HUES6 (cell line): ENCODE measurements at regions not wholly inside any gene's neighbourhood (a gene's known extent, or its start where the extent isn't known, plus 50 kb on each side); places are given as distances from the start of the nearest gene placed in this dataset.

Source experiments
- H3K27ac ChIP-seq: 2 replicates; pipeline ENCODE4 v1.7.0; 2013; ENCODE audit warnings: low read depth, mild to moderate bottlenecking, low read length, inconsistent platforms
- H3K27me3 ChIP-seq: 2 replicates; pipeline ENCODE4 v1.6.1; 2013; ENCODE audit warnings: low read length; ENCODE audit not compliant: control insufficient read depth, insufficient read depth
- H3K36me3 ChIP-seq: 2 replicates; pipeline ENCODE4 v1.6.1; 2013; ENCODE audit warnings: low read length; ENCODE audit not compliant: control insufficient read depth, insufficient read depth
- H3K4me1 ChIP-seq: 2 replicates; pipeline ENCODE4 v1.6.1; 2013; ENCODE audit warnings: low read length; ENCODE audit not compliant: control insufficient read depth, insufficient read depth
- H3K4me3 ChIP-seq: 2 replicates; pipeline ENCODE4 v1.5.1; 2013; ENCODE audit warnings: low read depth, low read length
- H3K9ac ChIP-seq: one replicate; pipeline ENCODE4 v1.6.1; 2013; ENCODE audit warnings: mild to moderate bottlenecking, low read length
- H3K9me3 ChIP-seq: 2 replicates; pipeline ENCODE4 v1.6.1; 2013; ENCODE audit warnings: low read depth, low read length; ENCODE audit not compliant: control insufficient read depth, insufficient read depth

DNA sequence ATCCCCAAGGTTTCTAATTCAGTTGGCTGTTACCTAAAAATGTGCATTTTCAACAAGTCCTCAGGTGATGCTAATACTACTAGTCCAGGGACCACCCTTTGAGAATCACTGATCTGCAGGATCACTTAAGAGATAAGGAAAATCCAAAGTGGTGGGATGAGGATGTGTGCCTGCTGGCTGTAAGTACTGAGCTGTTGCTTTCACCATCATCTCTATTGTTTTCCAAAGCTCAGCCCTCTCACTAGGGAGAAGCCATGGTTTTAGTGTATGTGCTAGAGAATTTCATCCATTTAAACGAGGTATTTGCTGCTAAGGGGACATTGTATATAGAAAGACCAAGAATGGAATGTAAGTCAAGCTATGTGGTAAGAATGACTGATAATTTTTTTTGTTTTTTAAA lies 202.3 kb downstream of the KIF21A start:
- H3K36me3 ChIP-seq: no peaks in the 10 kb centered on the region
- no peaks in the 10 kb centered on the region for H3K27me3 ChIP-seq
- no peak overlapping the region for H3K4me3 ChIP-seq
- no peak overlapping the region for H3K9ac ChIP-seq
- no peak overlapping the region for H3K27ac ChIP-seq
- H3K4me1 ChIP-seq: no peaks in the 10 kb centered on the region; the same call in 1 of the 2 replicates
- H3K9me3 ChIP-seq: no peaks in the 10 kb centered on the region

DNA sequence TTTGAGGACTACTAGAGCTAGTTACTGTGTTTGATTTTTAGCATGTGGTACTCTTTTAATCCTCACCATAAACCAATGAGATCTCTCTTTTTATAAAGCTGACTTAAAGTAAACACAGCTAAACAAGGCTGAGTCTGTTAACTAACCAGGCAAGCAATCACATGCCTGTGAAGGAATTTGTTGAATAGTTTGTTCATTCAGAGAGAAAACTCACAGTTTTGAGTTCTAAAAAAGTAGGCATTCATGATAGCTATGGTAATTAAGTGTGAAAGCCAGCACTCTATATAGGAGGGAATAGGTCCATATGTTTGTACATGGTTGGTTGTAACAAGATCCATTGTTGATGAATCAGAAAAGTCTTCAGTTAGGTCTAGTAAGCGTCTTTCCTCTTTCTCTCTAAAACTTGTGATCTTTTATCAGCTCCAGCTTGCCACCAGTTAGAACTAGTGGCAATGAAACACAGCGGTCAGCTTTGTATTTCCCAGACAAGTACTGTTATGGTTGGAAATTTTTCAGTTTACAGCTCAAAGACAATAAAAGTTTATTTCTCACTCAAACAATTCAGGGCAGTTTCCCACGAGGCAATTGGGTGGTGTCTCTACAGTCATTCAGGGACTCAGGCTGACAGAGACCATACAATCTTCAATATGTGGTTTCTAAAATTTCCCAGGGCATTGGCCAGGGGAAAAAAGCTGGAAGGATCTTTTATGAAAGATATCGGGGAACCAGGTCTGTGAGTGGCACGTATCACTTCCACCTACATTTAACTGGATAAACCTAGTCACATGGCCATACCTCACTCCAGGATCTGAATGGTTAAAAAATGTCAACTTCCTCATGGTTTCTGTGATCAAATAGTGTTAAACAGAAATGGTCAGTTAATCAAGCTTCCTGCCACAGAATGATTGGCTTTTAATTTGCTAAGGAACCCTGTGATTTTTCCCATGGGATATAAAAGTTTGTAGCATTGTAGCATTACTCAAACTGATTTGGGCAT lies 203.1 kb downstream of the KIF21A start:
- H3K36me3 ChIP-seq: no peaks in the 10 kb centered on the region
- no peaks in the 10 kb centered on the region for H3K27me3 ChIP-seq
- no peak overlapping the region for H3K27ac ChIP-seq
- H3K4me1 ChIP-seq: no peaks in the 10 kb centered on the region; the same call in 1 of the 2 replicates
- H3K9ac ChIP-seq: no peak overlapping the region
- no peaks in the 10 kb centered on the region for H3K9me3 ChIP-seq
- no peak overlapping the region for H3K4me3 ChIP-seq

DNA sequence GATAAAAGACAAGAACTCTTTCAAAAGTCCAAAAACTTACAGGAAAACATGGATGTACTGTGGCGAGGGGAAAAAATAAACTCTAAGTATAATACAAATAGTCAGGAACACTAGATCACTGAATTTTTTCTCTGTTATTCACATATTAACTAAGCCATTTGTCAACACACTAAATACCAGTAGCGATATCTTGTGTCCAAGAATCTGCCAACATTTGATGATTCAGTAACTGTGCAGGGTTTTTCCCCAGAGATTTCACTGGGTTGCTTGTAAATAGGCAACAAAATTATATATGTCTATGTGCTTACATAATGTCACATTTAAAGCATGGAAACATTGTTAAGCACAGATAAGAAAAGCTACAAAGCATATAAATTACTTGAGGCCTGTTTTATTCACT lies 205.9 kb downstream of the KIF21A start:
- no peaks in the 10 kb centered on the region; the same call in 1 of the 2 replicates for H3K4me1 ChIP-seq
- no peak overlapping the region for H3K27ac ChIP-seq
- no peaks in the 10 kb centered on the region for H3K9me3 ChIP-seq
- no peaks in the 10 kb centered on the region for H3K27me3 ChIP-seq
- H3K4me3 ChIP-seq: no peak overlapping the region
- no peak overlapping the region for H3K9ac ChIP-seq
- H3K36me3 ChIP-seq: no peaks in the 10 kb centered on the region

DNA sequence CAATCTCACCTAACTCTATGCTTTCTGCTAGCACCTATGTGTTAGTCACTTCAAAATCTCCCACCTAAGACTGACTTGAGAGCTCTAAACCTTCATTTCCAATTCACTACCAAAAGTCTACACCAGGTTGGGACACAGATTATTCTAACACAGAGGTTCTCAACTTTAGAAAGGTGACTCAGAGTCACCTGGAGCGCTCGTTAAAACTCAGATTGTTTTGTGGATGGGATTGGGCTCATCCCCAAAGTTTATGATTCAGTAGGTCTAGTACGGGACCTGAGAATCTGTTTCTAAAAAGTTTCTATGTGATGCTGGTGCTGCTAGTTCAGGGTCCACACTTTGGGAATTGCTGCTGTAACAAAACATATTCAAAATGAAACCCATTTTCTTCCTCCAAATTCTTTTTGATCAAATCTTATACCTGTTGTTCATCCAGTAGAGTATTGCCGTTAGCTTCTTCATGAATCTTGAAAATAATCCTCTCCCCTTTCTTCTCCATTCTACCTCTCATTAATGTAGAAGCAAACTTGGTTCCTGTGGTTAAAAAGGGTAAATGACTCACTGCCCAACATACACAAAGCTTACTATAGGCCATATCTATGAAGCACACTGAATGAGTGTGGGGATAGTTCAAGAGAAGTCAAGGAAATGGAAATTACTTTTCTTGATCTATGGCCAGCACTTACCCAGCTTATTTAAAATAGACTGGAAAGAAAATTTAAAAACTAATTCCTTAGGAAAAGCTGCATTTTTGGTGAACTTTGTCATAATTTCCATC lies 206.7 kb downstream of the KIF21A start:
- no peaks in the 10 kb centered on the region; the same call in 1 of the 2 replicates for H3K4me1 ChIP-seq
- H3K27ac ChIP-seq: no peak overlapping the region

DNA sequence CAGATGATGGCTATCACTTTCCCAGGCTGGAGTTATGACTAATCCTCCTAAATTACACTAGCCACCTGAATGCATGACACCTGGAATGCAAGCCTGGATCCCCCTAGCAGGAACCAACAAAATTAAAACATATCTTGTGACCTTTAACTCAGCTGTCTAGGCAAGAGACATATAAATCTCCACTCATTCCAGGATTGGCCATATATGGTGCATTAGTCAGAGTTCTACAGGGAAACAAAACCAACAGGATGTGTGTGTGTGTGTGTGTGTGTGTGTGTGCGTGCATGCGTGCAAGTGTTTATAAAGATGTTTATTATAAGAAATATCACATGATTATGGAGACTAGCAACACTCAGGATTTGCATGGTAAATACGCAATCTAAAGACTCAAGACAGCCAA lies 212.8 kb downstream of the KIF21A start:
- no peak overlapping the region for H3K27ac ChIP-seq
- no peak overlapping the region for H3K9ac ChIP-seq
- no peak overlapping the region for H3K4me3 ChIP-seq
- H3K4me1 ChIP-seq: no peaks in the 10 kb centered on the region
- no peaks in the 10 kb centered on the region for H3K27me3 ChIP-seq
- no peaks in the 10 kb centered on the region for H3K36me3 ChIP-seq
- no peaks in the 10 kb centered on the region for H3K9me3 ChIP-seq

More for the DNA sequence above, 206.7 kb downstream of the KIF21A start:
- Histone ChIP-seq H3K9ac (no peak overlapping the region), H3K36me3 (no peaks in the 10 kb centered on the region), H3K4me3 (no peak overlapping the region), H3K27me3 (no peaks in the 10 kb centered on the region), H3K9me3 (no peaks in the 10 kb centered on the region)

DNA sequence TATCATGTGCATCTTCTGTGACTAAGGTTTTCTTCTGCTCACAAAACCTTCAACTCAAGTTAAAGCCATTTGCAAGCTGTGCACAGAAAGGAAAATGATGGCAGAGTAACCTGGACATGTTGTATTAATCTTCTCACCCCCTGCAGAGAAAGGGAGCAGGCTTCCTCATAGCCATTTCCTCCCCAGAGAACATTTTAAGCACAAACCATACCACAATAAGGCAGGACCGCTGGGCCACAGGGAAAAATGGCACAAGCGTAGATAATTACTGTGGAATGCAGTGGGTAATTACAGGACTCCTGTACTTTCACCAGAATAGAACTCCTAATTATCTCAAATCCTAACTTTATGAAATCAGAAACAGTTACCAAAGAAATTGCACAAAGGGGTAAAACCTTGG lies 215.7 kb downstream of the KIF21A start:
- H3K4me3 ChIP-seq: no peak overlapping the region
- no peaks in the 10 kb centered on the region for H3K27me3 ChIP-seq
- no peak overlapping the region for H3K27ac ChIP-seq
- no peaks in the 10 kb centered on the region for H3K4me1 ChIP-seq
- H3K36me3 ChIP-seq: no peaks in the 10 kb centered on the region
- no peak overlapping the region for H3K9ac ChIP-seq
- H3K9me3 ChIP-seq: no peaks in the 10 kb centered on the region

DNA sequence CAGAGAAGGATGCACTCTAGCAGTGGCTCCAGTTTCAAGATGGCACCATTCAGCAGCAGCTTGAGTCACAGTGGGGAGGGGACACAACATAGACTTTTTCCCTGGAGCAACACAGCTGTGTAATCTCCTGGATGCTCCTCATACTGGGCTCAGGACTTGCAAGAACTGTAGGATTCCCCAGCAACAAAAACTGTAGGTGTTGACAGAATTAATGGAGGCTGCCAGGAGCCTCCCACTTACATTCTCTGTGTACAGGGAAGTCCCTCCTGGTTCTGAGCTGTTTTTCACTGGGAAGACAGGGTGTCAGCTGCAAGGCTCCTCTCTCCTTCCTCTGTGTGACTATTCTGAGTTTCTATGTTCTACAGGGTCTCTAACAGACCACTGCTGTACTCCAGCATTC lies 217.9 kb downstream of the KIF21A start:
- H3K4me1 ChIP-seq: no peaks in the 10 kb centered on the region
- H3K27ac ChIP-seq: no peak overlapping the region
- no peaks in the 10 kb centered on the region for H3K27me3 ChIP-seq
- no peak overlapping the region for H3K9ac ChIP-seq
- H3K4me3 ChIP-seq: no peak overlapping the region
- H3K36me3 ChIP-seq: no peaks in the 10 kb centered on the region
- no peaks in the 10 kb centered on the region for H3K9me3 ChIP-seq

DNA sequence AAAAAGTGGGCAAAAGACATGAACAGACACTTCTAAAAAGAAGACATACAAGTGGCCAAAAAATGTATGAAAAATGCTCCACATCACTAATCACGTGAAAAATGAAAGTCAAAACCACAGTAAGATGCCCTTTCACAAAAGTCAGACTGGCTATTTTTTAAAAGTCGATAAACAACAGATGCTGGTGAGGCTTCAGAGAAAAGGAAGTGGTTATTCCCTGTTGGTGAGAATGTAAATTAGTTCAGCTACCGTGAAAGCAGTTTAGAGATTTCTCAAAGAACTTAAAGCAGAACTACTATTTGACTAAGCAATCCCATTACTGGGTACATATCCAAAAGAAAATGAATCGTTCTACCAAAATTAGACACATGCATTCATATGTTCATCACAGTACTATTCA lies 237.0 kb downstream of the KIF21A start:
- Histone ChIP-seq H3K9me3 (peaks cover 20% of the 10 kb centered on the region), H3K4me1 (no peaks in the 10 kb centered on the region), H3K36me3 (no peaks in the 10 kb centered on the region), H3K27me3 (no peaks in the 10 kb centered on the region), H3K27ac (no peak overlapping the region), H3K9ac (no peak overlapping the region), H3K4me3 (no peak overlapping the region)

DNA sequence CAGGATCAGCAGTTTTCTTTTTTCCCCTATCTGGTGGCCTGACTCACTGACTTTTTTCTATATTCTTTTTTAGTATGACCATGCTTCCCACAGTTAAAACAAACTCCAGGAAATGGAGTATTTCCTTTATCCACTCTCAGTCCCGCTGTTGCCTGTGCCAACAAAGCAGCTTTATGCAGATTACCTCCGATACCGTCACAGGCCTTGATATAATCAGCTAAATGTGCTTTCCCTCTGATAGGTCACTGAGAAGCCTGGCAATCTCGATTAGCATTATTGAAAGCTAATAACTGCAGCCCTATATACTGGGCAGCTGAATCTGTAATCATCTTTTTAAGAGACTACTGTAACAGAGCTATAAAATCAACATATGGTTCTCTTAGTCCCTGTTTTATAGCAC lies 243.6 kb downstream of the KIF21A start:
- Histone ChIP-seq H3K4me1 (0 out of 2 replicates have a peak, but pooled peaks cover 7% of the 10 kb centered on the region), H3K9ac (no peak overlapping the region), H3K9me3 (no peaks in the 10 kb centered on the region), H3K27me3 (no peaks in the 10 kb centered on the region), H3K27ac (no peak overlapping the region), H3K36me3 (no peaks in the 10 kb centered on the region), H3K4me3 (no peak overlapping the region)

DNA sequence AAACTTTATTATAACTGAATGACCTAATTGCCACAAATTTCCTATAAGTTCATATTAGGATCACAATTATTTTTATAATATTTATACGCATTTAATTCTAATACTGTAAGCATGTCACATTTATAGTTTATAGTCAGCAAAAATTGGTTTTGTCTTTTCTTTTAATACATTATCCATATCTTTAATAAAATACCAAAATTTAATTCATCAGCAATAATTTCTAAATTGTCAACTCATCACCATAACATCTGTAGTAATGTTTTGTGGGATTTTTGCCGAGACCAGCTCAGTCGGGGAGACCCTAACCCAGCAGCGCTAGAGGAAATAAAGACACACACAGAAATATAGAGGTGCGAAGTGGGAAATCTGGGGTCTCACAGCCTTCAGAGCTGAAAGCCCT lies 254.2 kb downstream of the KIF21A start:
- Histone ChIP-seq H3K9ac (no peak overlapping the region), H3K27me3 (no peaks in the 10 kb centered on the region), H3K9me3 (0 out of 2 replicates have a peak, but pooled peaks cover 2% of the 10 kb centered on the region), H3K27ac (no peak overlapping the region), H3K36me3 (no peaks in the 10 kb centered on the region), H3K4me1 (no peaks in the 10 kb centered on the region), H3K4me3 (no peak overlapping the region)

DNA sequence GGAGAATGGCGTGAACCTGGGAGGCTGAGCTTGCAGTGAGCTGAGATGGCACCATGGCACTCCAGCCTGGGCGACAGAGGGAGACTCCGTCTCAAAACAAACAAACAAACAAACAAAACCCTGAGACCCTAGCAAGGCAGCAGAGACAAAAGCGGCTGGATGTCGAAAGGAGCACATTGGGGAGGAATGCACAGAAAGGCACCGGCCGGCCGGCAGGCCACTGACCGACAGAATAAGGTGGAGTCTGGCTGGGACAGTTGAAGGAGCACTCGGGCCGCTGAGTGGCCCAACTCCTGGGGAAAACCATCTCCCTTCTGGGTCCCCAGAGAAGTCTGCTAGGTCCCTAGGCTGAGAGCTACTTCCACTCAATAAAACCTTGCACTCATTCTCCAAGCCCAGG lies 256.2 kb downstream of the KIF21A start:
- Histone ChIP-seq H3K36me3 (no peaks in the 10 kb centered on the region), H3K4me1 (no peaks in the 10 kb centered on the region), H3K4me3 (no peak overlapping the region), H3K9ac (no peak overlapping the region), H3K27ac (no peak overlapping the region), H3K27me3 (no peaks in the 10 kb centered on the region), H3K9me3 (0 out of 2 replicates have a peak, but pooled peaks cover 2% of the 10 kb centered on the region)
